OCI-LY3 (cell line): ENCODE measurements at regions not wholly inside any gene's neighbourhood (a gene's known extent, or its start where the extent isn't known, plus 50 kb on each side); places are given as distances from the start of the nearest gene placed in this dataset.

Experiments used
- EZH2phosphoT487 ChIP-seq: fragments of 200-600 bp; shearing (Covaris generic); IDR thresholded peaks from 2 replicates; pipeline ENCODE4 v1.6.1; 2018; ENCODE audit warnings: antibody characterized with exemption, mixed run types, low read depth
- TF ChIP-seq, protein P1 (sequence below): fragments of 200-600, 300-600 bp; sonication (generic); IDR thresholded peaks from 2 replicates; pipeline ENCODE4 v1.5.1; 2014; ENCODE audit warnings: antibody characterized with exemption, low read length, low read depth

DNA sequence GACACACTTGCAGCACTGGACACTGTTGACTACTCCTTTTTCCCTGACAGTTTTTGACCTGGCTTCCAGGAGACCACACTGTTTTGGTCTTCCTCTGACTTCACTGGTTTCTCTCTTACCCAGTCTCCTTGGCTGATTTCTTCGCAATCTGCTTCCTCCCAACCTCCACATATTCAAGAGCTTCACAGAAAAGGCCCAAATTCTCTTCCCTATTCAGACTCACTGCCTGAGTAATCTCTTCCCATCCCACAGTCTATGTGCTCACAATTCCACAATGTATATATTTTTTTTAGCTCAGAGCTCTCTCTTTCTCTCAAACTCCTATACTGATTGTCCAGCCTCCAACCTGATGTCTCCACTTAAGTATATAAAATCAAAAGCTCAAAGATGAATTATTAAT, 115.4 kb downstream of the SINHCAF start:
- TF ChIP-seq, protein P1, sequence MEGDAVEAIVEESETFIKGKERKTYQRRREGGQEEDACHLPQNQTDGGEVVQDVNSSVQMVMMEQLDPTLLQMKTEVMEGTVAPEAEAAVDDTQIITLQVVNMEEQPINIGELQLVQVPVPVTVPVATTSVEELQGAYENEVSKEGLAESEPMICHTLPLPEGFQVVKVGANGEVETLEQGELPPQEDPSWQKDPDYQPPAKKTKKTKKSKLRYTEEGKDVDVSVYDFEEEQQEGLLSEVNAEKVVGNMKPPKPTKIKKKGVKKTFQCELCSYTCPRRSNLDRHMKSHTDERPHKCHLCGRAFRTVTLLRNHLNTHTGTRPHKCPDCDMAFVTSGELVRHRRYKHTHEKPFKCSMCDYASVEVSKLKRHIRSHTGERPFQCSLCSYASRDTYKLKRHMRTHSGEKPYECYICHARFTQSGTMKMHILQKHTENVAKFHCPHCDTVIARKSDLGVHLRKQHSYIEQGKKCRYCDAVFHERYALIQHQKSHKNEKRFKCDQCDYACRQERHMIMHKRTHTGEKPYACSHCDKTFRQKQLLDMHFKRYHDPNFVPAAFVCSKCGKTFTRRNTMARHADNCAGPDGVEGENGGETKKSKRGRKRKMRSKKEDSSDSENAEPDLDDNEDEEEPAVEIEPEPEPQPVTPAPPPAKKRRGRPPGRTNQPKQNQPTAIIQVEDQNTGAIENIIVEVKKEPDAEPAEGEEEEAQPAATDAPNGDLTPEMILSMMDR, result no peak
- no peak for TF ChIP-seq EZH2phosphoT487
